ENCODE measurements at regions not wholly inside any gene's neighbourhood (a gene's known extent, or its start where the extent isn't known, plus 50 kb on each side); places are given as distances from the start of the nearest gene placed in this dataset.

DNA sequence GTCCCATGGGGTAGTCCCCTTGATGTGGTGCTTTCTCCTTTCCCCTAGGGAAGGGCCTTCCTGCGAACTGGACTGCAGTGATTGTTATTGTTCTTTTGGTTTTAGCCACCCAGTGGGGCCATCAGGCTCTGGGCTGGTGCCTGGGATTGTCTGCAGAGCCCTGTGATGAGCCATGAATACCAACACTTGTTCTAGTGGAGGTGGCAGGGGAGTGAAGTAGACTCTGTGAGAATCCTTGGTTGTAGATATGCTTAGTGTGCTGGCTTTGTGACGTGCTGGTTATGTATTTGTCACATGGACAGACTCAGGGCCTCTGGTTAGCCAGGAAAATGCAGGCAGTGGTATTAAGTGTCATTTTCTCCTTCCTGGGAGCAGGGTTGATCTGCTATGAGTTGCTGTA, 51.8 kb upstream of the NDUFB4 start:
- no peak for DNase-seq

DNA sequence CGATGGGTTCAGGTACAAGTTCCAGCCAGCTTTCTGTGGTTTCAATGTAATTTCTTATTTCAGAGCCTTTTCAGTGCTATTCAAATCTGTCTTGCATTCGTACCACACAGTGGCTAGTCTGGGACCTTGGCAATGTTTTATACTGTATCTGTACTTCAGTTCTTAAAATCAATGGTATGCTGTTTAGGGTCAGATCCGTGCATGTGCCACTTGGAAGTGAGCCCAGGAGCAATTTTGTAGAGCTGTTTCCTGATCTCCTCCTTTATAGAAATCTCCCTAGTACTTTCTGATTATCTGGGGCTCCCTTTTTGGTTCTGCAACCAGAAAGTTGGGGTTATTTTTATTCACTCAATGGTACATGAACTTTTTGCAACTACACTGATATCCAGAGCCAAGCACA, 59.5 kb upstream of the NDUFB4 start:
- DNase-seq: no peak

DNA sequence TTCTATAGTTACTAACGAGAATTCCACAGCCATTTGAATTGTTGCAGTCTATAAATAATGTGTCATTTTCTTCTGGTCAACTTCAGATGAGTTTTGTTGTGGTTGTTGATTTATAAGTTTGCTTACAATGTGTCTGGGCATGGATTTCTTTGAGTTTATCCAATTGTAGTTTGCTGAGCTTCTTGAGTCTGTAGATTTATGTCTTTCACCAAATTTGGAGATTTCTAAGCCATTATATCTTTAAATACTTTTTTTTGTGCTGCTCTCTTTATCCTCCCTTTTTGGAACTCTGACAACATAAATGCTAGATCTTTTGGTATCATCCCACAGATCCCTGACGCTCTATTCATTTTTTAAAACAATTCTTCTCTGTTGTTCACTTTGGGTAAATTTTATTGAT, 63.2 kb upstream of the NDUFB4 start:
- no peak for DNase-seq

DNA sequence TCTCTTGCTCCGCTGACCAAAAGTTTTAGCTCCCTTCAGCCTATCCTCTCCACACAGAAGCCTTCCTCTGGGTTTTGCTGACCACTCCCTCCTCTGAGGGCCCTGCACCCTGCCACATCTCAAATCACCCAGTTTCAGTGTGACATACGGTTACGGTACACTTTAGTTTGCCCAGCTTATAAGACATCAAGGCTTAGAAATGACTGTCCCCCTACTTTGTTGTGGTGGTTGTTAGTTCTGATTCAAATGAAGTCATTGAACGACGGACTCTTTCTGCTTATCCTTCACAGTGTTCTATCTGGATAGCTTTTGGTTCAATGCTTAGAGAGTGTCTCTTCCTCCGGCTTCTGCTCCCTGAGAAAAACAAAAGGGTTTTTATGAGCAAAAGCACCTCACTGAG, 68.0 kb upstream of the NDUFB4 start:
- DNase-seq: no peak

DNA sequence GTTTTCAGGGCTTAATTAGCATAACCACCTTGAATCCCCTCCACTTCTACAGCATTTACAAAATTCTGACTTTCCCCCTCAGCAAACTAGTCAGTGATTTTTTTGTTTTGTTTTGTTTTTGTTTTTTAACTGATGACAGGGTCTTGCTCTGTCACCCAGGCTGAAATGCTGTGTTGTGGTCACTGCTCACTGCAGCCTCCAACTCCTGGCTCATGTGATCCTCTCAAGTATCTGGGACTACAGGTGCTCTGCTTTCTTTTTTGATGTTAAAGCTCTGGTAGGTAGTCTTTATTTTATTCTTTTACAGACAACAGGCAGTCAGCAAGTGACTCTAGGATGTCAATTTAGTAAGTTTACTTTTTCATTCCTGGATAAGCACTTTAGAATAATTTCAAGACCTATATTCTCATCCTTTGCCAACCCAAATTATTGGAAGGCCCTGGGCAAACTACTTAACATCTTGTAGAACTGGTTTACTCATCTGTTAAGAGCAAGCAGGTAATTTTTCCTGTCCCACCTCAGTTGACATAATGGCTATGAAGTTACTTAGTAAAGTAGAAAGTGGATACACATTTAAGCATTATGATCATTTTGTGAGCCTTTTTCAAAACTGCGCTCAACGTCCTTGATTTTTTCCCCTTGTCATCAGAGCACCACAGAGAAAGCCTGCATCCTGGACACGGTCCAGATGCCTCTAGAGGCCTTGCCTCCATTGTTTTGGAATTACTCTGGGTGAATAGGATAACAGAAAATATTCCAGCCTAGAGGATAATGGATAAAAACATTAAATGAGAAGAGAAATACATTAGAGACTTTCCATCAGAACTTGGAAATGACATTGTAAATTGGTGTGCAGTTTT, 69.9 kb upstream of the NDUFB4 start:
- no peak for DNase-seq

DNA sequence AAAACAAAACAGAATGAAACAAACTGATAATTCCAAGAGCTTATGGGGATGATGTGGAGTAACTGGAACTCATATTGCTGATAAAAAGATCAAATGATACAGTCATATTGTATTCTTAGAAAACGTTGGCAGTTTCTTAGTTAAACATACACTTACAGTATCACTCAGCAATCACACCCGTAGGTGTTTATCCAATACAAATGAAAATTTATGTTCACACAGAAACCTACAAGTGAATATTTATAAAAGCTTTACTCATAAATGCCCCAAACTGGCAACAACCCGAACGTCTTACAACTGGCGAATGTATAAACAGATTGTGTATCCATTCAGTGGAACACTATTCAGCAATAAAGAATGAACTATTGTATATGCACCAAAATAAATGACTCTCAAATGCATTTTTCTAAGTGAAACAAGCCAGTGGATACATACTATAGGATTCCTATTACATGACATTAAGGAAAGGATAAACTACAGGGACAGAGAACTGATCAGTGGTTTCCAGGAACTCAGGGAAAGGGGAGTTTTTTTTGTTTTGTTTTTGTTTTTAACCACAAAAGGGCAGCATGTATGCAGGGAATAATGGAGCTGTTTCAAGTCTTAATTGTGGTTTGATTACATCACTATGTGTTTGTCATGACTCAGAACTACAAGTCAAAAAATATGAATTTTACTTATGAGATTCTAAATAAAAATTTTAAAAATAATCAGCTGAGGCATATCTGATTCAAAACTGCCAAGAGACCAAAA, 71.8 kb upstream of the NDUFB4 start:
- no peak for DNase-seq

DNA sequence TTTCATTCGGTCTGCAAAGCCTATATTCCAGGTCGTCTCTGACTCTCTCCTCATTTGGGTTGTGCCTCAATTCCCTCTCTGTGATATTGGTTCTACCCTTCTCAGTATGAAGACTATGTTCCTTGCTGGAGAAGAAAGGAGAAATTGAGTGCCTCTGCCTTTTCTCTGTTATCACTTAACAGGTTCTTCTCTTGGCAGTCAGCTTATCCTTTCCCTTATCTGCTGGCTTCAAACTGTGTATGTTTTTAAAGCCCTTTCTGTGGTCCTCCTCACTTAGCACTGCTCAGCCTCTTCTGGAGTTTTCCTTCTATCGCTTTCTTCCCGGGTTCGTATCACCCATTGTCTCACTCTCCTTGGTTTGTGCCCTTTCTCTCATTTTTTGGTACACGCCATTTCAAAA, 65.3 kb upstream of the FSTL1 start:
- DNase-seq: no peak

DNA sequence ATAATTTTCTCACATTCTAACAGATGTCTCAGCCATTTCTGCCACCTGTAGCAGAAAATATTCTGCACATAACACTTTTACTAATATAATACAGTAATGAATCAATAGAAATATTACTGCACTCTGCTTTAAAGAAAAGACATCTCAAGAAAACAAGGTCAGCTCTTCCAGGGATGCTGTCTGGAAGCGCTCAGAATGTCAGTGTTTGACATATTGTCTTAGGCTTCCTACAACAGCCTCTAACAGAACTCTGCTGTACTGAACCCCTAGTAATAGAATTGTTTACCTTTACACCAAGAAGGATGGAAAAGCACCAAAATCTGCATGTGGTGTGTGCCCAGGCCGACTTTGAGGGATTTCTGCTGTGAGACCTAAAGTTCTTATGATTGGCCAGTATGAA, 61.9 kb upstream of the FSTL1 start:
- no peak for DNase-seq

DNA sequence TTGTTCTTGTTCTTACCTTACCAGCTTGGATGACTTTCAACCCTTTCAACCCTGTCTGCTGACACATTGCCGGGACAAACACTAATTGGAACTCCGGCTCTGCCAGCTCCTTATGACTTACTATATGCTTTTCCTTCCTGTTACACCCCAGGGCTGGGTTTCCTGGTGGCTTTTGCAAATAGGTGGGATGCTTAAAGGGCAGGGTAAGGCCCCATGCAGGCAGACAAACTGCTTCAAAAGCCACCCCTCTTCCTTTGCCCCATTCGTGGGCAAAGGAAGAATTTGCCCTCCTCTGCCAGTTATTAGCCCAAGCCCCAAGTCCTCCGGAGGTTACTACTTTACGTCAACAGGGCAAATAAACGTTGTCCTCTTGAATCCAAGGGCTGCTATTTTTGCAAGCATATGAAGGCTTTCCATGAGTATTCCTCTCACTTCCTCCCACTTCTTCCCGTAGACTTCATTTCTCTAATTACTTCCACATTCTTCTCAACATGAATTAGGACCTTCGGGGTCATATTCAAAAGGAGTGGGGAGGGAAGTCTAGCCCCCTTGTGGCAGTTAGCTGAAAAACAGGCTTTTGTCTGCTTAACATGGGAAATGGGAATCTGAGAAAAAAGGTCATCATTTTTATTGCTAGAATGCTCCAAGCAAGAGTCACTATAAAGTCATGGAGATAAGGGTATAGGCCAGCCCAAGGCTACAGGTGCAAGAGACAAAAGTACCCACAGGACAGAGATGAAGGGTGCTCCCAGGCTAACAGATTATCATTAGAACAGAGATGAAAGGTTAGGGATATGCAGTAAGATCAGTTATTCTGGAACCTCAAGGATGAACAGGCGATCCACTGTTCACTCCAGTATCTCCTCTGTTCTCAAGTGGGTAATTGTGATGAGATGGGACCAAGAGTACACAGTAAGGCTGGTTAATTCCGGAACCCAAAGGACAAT, 56.3 kb upstream of the FSTL1 start:
- DNase-seq: peak; percentile 12

DNA sequence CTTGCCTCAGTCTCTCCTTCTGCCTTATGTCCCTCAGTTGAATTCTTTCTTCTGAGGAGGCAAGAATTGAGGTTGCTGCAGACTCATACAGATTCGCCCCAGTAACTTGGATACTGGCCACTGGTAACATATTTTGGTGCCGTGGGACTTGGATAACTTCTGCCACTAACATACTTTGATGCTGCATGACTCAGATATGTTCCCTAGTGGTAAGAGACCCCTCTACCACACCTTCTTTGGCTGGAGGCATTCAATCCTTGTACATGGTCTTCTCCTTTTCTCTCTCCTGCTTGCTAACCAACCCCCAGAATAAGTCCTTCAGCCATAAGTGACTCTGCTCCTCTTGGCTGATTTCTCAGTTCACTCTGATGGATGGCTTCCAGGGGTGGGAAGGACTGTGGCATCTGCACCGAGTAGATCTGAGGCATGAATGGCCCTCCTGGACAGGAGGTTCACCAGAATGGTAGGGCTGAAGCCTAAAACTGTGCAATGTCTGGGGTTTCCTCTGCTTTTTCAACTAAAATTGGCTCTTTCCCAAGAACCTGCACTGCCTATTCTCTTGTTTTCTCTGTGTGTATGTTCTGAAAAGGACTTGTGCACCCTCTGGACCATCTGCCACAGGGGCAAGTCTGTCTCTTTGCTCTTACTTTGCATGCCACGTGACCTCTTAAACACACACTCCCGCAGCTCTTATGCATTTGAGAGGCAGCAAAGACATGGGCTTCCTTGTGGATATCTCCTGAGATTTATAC, 55.5 kb upstream of the FSTL1 start:
- no peak for DNase-seq

DNA sequence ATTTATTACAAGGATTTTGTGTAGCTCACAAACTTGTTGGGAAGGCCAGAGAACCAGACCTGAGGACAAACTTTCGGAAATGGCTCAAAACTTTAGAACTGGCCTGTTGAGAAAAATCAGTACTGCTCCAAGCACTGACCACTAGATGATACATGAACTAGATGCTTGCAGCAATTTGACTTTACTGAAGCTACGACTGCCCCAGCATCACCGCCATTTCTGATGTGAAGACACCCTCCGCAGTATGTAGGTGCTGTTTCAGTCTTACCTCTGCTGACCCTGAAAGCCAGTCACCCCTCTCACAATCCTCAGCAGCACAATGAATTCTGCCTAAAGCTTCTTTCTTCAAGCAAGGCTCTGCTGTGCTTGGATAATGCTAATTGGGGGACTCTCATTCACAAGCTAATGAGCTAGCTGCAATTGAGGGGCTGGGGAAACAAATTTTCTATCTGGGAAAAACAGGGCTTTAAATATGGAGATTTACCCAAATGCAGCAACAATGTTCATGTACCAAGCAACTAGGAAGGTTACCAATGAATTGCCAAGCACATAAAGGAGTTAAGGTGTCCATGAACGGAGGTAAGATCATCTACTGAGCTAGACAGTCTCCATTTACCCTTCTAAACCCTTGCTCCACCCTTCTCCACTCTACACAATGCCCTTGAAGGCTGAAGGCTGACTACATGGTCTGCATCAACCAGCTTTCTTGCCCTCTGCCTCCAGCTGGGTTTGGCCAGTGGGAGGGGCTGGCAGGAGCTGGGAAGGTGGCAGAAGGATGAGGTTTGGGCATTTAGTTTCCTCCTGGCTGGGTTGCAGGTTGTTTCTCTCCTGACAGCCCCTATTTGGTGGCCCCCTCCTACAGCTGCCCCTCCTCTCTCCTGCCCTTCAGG, 53.2 kb upstream of the FSTL1 start:
- DNase-seq: no peak

DNA sequence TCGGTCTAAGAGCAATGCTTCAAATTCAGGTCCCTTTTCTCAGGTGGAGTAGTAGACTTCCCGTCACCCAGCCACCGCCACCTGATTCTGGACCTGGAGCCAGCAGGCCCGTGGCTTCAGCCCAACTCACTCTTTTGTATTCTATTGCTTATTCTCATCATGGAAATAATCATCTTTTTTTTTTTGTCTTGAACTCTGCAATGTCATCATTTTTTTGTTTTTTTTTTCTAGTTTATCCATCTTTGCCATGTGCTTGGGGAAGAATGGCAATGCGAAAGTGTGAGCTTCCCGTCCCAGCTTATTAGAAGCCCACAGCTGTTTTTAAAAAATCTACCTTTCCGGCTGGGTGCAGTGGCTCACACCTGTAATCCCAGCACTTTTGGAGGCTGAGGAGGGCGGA, 51.3 kb upstream of the FSTL1 start:
- DNase-seq: no peak

Data from NCI-H146 (cell line).